MCF 10A (cell line): ENCODE measurements at regions not wholly inside any gene's neighbourhood (a gene's known extent, or its start where the extent isn't known, plus 50 kb on each side); places are given as distances from the start of the nearest gene placed in this dataset.

ENCODE experiments used
- BruUV-seq: library from RNA; stranded (reverse); fragments of 400-500 nt; replicated peaks from 2 replicates; lab custom pipeline; 2021; lab: Mats Ljungman, UMichigan
- CTCF ChIA-PET: fragments of 300-600 bp; sonication (Branson Sonifier 250); formaldehyde crosslinking; extraction: SDS; loops from one replicate; lab custom pipeline; 2021; ENCODE audit warnings: antibody characterized with exemption, inconsistent platforms; lab: Yijun Ruan, JAX
- POLR2A ChIA-PET: fragments of 300-600, 350-650 bp; sonication (Branson Sonifier 250); formaldehyde crosslinking; extraction: SDS; loops from one replicate; lab custom pipeline; 2020; ENCODE audit warnings: antibody characterized with exemption, inconsistent platforms; lab: Yijun Ruan, JAX
- DNase-seq: peaks from one replicate; pipeline ENCODE4 v3.0.0-alpha.2; 2018; ENCODE audit not compliant: unreplicated experiment
- H3K27ac Mint-ChIP-seq: one replicate; pipeline ENCODE4 v1.8.0; 2022; ENCODE audit warnings: mild to moderate bottlenecking, low read depth, mixed read lengths; ENCODE audit not compliant: unreplicated experiment
- H3K27me3 Mint-ChIP-seq: one replicate; pipeline ENCODE4 v1.8.0; 2022; ENCODE audit warnings: mixed read lengths; ENCODE audit not compliant: insufficient read depth, unreplicated experiment
- H3K36me3 Mint-ChIP-seq: one replicate; pipeline ENCODE4 v1.8.0; 2022; ENCODE audit warnings: mild to moderate bottlenecking, moderate library complexity, mixed read lengths; ENCODE audit not compliant: insufficient read depth, unreplicated experiment
- H3K4me1 Mint-ChIP-seq: one replicate; pipeline ENCODE4 v1.8.0; 2022; ENCODE audit warnings: mixed read lengths; ENCODE audit not compliant: insufficient read depth, unreplicated experiment
- H3K4me3 Mint-ChIP-seq: one replicate; pipeline ENCODE4 v1.8.0; 2022; ENCODE audit warnings: mild to moderate bottlenecking, moderate library complexity, mixed read lengths; ENCODE audit not compliant: unreplicated experiment
- H3K9me3 Mint-ChIP-seq: one replicate; pipeline ENCODE4 v1.8.0; 2022; ENCODE audit warnings: mixed read lengths; ENCODE audit not compliant: unreplicated experiment
- intact Hi-C: fragments of 100-400 bp; cut with micrococcal nuclease; formaldehyde crosslinking; loops from 2 replicates; pipeline ENCODE4 v1.14.1; 2022
- TF ChIP-seq, protein P1 (sequence below): fragments of 200-600 bp; IDR thresholded peaks from one replicate; pipeline ENCODE4 v1.8.0; 2022; ENCODE audit warnings: antibody characterized with exemption, mild to moderate bottlenecking; ENCODE audit not compliant: unreplicated experiment

GRCh38 chr5:136666970-136667620 lies 301.8 kb upstream of the TRPC7 start:
- intact Hi-C loops, result no loop called here
- Mint-ChIP-seq H3K4me1 (no peaks in the 10 kb centered on the region), H3K36me3 (no peaks in the 10 kb centered on the region), H3K27me3 (peaks cover 41% of the 10 kb centered on the region), H3K4me3 (no peak overlapping the region), H3K9me3 (no peaks in the 10 kb centered on the region), H3K27ac (no peak overlapping the region)
- BruUV-seq, result no TSS peak
- DNase-seq, result no peak
- ChIA-PET CTCF (no interaction called here), POLR2A (no interaction called here)
- TF ChIP-seq, protein P1, sequence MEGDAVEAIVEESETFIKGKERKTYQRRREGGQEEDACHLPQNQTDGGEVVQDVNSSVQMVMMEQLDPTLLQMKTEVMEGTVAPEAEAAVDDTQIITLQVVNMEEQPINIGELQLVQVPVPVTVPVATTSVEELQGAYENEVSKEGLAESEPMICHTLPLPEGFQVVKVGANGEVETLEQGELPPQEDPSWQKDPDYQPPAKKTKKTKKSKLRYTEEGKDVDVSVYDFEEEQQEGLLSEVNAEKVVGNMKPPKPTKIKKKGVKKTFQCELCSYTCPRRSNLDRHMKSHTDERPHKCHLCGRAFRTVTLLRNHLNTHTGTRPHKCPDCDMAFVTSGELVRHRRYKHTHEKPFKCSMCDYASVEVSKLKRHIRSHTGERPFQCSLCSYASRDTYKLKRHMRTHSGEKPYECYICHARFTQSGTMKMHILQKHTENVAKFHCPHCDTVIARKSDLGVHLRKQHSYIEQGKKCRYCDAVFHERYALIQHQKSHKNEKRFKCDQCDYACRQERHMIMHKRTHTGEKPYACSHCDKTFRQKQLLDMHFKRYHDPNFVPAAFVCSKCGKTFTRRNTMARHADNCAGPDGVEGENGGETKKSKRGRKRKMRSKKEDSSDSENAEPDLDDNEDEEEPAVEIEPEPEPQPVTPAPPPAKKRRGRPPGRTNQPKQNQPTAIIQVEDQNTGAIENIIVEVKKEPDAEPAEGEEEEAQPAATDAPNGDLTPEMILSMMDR, result no peak

DNA sequence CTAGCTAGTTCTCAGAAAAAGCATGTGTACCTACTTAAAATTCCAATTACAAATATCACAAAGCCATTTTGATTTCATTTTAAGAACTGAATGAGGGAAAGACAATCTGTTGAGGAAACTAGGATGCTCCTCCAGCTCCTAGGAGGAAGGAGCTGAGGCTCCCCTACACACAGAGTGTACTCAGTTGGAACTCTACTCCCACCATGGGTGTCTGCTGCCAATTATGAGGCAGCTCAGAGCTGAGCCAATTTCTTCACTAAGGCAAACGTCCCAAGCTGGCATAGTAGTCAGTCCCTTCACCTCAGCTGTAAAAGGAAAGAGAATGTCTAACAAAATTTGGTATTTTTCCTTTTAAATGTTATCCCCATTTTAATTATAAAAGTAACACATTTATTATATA lies 300.0 kb upstream of the TRPC7 start:
- ChIA-PET CTCF (interaction anchor here (0.6 to 1.4 kb wide), 4 partner anchors 20 to 657 kb away, joined by 3 to 7 read pairs (median 4); no protein-coding TSS in a partner anchor), POLR2A (interaction anchor here (1.1 kb wide), 1 partner anchor 10 kb away, joined by 3 read pairs; no protein-coding TSS in a partner anchor)
- no TSS peak for BruUV-seq
- Mint-ChIP-seq H3K36me3 (no peaks in the 10 kb centered on the region), H3K27me3 (peaks cover 41% of the 10 kb centered on the region), H3K4me1 (no peaks in the 10 kb centered on the region), H3K9me3 (no peaks in the 10 kb centered on the region), H3K4me3 (no peak overlapping the region), H3K27ac (no peak overlapping the region)
- intact Hi-C loops, result no loop called here
- no peak for DNase-seq
- TF ChIP-seq, protein P1, result no peak

DNA sequence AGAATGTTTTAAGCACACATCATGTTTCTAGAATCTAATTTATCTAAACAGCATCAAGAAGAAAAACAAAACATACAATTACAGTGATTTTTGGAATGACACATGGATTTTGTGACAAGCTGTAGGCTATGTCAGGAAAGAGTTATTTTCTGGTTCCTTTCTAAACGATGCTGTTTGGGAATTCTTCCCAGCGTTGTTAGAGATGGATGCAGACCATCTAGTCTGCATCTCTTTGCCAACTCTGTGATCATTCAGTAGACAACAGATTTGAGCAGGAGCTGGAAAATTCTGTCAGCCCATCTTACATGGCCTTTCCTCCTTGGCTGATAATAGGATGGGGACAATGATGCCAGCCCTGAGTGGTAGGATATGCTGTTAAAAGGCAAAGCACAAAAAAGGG lies 295.7 kb upstream of the TRPC7 start:
- no peaks in the 10 kb centered on the region for H3K4me1 Mint-ChIP-seq
- DNase-seq, result no peak
- intact Hi-C loops, result no loop called here
- H3K27me3 Mint-ChIP-seq, result peaks cover 20% of the 10 kb centered on the region
- no peaks in the 10 kb centered on the region for H3K36me3 Mint-ChIP-seq
- TF ChIP-seq, protein P1, result no peak
- ChIA-PET CTCF (no interaction called here), POLR2A (no interaction called here)
- no TSS peak for BruUV-seq
- no peak overlapping the region for H3K4me3 Mint-ChIP-seq
- H3K27ac Mint-ChIP-seq, result no peak overlapping the region
- no peaks in the 10 kb centered on the region for H3K9me3 Mint-ChIP-seq

DNA sequence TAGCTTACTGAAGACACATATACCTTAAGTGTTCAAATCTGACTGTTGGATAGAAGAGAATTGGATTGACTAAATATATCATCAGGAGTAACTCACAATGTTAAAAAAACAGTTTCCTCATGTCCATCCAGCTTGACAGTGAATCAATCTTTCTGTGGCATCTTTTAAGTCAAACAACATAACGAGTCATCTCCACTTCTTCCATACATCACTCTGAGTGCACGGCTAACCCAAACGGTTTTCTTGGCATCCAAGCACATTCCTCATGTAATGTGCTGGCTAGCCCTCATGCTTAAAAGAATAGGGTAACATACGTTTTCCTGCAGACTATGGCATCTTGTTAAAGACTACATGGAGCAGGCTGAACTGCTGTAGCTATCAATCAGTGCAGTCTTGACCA lies 291.5 kb upstream of the TRPC7 start:
- H3K4me3 Mint-ChIP-seq, result no peak overlapping the region
- H3K9me3 Mint-ChIP-seq, result no peaks in the 10 kb centered on the region
- intact Hi-C loops, result no loop called here
- TF ChIP-seq, protein P1, result no peak
- BruUV-seq, result no TSS peak
- CTCF ChIA-PET, result interaction anchor here (0.8 kb wide), 1 partner anchor 66 kb away, joined by 3 read pairs; no protein-coding TSS in a partner anchor
- no peak overlapping the region for H3K27ac Mint-ChIP-seq
- H3K27me3 Mint-ChIP-seq, result no peaks in the 10 kb centered on the region
- H3K36me3 Mint-ChIP-seq, result no peaks in the 10 kb centered on the region
- DNase-seq, result no peak
- POLR2A ChIA-PET, result no interaction called here
- H3K4me1 Mint-ChIP-seq, result no peaks in the 10 kb centered on the region
